ENCODE measurements at regions not wholly inside any gene's neighbourhood (a gene's known extent, or its start where the extent isn't known, plus 50 kb on each side); places are given as distances from the start of the nearest gene placed in this dataset.

DNA sequence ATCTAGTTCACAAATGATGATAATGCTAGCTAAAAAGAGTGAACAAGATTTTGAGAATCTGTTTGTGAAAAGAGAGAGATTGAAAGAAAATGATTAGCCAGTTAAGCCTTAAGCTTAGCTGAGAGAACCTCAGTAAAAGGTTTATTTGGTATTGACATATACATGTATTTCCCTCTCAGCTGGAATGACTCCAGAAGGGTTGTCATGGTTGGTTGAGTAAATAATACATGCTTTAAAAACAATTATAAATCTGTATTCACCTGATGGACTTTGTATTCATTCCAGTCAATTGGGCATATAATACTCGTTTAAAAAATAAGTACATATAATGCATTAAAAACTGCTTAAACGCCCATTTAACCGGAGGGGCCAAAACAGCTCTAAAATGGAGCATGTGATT is 181.4 kb downstream of the GRB14 start:
- DNase-seq (ENCODE audit: low spot score), result no peak

- no peak for DNase-seq (ENCODE audit: low spot score)
Observed at GRCh38 chr2:164439235-164439634, 182.0 kb downstream of the GRB14 start.

DNA sequence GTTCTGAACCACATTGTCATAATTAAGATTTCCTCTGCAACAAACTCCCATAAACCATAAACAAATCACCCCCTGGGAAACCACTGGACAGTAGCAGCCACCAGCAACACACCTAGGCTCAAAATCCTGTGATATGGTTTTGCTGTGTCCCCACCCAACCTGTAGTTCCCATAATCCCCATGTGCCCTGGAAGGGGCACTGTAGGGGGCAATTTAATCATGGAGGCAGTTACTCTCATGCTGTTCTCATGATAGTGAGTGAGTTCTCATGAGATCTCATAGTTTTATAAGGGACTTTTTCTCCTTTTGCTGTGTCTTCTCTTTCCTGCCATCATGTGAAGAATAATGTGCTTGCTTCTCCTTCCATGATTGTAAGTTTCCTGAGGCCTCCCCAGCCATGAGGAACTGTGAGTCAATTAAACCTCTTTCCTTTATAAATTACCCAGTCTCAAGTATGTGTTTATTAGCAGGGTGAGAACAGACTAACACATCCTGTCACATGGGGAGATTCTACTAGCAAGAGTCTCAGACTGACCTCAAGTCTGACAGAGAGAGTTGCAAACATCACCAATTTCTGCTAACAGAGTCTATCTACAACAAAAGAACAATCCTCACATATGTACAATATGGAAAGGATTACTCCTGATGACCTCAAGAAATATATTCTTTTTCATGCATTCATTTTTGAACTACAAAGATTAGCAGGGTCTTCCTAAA is 182.6 kb downstream of the GRB14 start:
- DNase-seq (ENCODE audit: low spot score), result no peak

DNA sequence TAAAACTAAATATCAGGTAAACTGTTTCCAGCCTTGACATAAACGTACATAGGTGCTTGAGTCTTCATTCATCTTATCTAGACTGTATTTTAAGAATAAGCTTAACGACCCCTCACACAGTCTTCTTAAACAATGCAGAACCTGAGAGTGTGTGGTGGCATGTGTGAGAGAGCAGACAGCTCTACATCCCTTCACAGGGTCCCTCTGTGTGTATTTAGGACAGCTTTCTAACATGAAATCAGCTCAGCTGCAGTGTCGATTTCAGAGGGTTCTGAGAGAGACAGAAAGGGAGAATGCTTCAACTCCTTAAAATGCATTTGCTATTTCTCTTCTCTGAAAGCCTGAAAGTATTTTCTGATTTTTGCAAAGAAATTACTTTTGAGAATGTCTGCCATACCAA is 185.2 kb downstream of the GRB14 start:
- no peak for DNase-seq (ENCODE audit: low spot score)

DNA sequence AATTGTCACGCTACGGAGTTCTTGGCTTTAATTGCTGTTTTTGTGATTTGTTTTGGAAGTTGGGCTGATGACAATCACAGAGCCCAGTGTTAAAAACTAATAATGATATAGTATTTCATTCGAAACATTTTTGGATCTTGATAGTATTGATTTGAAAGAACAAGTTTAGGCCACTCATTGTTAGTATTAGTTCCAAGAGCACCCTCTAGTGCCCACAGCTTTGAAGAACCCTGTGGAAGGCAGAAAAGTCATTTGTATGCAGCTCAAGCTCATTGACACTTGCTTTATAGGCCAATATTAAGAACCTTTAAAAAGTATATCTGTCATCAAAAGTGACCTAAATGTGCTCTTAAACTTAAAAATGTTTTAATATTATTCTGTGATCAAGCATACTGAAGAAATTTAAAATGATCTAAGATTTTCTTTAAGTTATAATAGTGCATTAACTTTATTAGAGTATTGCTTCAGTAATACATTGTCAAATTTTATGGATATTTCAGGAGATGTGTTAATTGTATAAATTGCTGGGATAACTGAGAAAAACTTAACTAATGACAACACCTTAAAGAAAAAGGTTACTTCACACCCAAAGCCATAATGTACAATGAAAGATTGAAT is 191.0 kb downstream of the GRB14 start:
- peak; percentile 54 for DNase-seq (ENCODE audit: low spot score)

GRCh38 chr2:164429354-164429753 is 191.9 kb downstream of the GRB14 start:
- DNase-seq (ENCODE audit: low spot score), result no peak

DNA sequence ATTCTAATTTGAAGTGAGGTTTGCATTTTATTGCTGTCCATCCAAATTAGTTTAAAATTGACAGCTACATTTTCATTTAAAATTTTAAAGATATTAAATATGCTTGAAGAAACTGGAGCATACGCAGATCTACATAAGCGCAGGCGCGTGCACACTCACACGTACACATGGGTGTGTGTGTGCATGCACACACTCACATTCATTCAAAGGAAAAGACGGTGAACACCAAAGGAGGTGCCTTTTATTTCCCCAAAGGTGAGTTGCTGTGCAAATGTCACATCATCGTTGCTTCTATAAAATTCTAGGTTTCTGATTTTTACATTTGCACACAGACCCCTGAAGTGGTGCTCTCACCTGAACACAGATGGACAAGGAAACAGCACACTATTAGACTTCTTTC is 194.2 kb downstream of the GRB14 start:
- DNase-seq (ENCODE audit: low spot score), result no peak

GRCh38 chr2:164420787-164421186 is 200.5 kb downstream of the GRB14 start:
- no peak for DNase-seq (ENCODE audit: low spot score)

- DNase-seq (ENCODE audit: low spot score), result no peak
Observed at GRCh38 chr2:164412831-164413230, 208.5 kb downstream of the GRB14 start.

DNA sequence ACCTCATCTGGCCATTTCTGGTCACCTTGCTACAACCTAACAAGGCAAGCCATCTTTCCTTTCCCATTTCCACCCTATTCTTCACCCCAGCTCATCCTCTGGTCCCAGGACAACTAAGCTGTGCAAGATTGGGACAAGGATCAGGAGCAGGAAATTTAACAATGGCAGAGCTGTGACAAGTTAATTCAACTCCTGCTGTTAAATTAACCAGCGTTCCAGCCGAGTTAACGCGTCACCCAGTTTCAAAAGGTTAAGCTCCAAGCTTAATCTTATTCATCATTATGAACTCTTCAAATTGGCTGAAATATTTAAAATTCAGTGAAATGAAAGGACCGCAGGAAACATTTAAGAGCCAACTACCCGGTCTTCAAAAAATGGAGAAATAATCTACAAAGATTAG is 231.9 kb downstream of the GRB14 start:
- no peak for DNase-seq (ENCODE audit: low spot score)

- peak; percentile 45 for DNase-seq (ENCODE audit: low spot score)
Observed at GRCh38 chr2:164388511-164388910, 232.8 kb downstream of the GRB14 start.

DNA sequence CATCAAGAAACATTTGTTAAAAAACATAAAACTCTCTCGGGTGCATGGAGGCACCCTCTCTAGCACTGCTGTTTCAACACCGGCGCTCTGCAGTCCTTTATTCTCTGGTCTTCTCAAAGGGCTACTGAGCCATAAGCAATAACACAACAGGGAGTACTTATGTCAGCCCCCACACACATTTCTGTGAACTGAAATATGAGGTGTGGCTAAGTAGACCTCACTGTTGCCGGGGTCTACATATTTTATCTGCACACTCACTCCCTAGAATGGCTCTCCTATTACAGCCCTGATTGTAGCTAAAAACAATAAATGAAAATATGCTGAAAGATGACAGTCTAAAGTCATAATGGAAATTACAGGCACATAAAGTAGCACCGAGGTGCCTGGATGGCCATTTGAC is 235.1 kb downstream of the GRB14 start:
- no peak for DNase-seq (ENCODE audit: low spot score)

- DNase-seq (ENCODE audit: low spot score), result no peak
Observed at GRCh38 chr2:164384434-164384833, 236.8 kb downstream of the GRB14 start.

- DNase-seq (ENCODE audit: low spot score), result no peak
Observed at GRCh38 chr2:164371916-164372315, 249.4 kb downstream of the GRB14 start.

GRCh38 chr2:164369366-164369765 is 251.9 kb downstream of the GRB14 start:
- no peak for DNase-seq (ENCODE audit: low spot score)

DNA sequence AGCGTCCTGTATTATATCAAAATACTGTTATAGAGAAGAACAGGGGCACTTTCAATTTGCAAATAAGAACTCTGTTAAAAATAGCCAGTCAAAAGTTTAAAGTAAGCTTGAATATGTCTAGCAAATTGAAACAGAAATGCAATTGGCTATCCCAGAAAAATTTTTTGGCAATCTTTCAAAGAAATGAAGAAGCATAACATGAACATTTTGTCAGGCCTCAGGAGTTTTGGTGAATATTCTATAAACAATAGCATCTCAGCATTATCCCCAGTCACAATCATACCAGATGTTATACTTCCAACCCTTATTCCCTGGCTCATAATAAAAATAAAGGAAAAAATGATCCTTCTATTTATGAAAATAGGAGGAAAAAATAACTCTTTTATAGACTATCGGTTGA is 252.4 kb downstream of the GRB14 start:
- DNase-seq (ENCODE audit: low spot score), result no peak

GRCh38 chr2:164363646-164364045 is 257.6 kb downstream of the GRB14 start:
- no peak for DNase-seq (ENCODE audit: low spot score)

DNA sequence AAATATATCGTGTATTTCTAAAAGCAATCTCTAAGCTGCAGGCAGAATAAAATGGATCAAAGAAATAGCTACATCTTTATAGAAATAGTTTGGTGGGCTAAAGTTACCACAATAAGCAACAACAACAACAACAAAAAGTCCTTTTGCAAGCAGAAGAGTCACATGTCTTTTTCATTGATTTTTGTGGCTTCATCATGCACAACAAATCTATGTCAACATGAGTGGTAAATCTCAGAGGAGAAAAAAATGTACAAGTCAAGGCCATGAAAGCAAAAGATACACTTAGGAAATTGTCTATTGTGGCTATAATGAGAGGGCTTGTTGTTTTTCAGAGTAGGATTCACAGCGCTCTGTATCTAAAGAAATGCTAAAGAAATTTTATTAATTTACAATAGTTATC is 269.7 kb downstream of the GRB14 start:
- no peak for DNase-seq (ENCODE audit: low spot score)

- DNase-seq (ENCODE audit: low spot score), result no peak
Observed at GRCh38 chr2:164335947-164336346, 285.3 kb downstream of the GRB14 start.

DNA sequence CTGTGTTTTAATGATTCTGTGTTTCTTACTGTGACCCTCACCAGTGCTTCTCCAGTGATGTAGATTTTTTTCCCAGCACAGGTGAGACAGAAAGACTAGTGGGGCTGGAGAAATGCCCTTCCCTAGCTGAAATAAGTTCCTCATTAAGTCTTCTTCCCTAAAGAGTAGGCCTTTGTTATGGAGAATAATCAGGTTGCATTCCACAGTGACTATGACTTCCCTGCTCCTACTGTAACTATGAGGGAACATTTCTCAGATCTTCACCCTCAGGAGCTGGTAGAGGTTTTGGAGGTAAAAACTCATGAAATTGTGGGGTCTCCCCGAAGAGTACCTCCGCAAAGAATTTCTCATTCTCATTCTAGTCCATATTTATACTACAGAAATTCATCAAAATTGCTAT is 286.2 kb downstream of the GRB14 start:
- no peak for DNase-seq (ENCODE audit: low spot score)

DNA sequence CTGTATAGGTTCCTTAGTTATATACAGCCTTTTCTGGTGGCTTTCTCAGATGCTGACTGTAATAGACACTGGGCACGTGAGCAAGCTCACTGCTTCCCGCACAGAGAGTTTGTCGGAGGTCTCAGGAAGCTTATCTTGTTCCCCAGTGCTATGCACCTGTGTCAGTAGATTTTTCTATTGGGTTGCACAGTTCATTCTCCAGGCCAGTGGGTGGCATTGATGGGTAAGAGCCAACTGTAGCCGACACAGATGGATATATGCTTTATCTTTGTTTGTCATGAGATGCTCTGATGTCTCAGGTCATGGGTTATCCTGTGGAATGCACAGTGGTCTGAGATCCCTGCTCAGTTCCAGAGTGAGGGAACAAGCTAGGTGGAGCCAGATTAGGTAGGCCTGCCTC is 293.0 kb downstream of the GRB14 start:
- no peak for DNase-seq (ENCODE audit: low spot score)

DNA sequence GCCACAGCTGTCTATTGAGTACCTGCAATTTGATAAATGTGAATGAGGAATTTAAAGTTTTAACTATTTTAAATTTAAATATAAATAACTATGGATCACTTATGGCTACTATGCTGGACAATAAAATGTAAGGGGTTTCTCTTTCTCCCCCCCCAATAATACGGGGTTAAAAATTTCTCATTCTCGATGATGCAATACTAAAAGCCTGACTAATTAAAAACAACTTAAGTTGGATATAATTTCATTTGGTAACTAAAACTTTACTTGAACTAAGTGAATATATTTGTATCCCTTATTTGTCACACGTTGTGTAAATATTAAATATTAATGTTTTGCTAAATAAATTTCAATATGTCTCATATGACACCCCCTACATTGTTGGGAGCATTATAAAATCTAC is 297.3 kb downstream of the GRB14 start:
- no peak for DNase-seq (ENCODE audit: low spot score)

- no peak for DNase-seq (ENCODE audit: low spot score)
Observed at GRCh38 chr2:164314148-164314547, 307.1 kb downstream of the GRB14 start.

DNA sequence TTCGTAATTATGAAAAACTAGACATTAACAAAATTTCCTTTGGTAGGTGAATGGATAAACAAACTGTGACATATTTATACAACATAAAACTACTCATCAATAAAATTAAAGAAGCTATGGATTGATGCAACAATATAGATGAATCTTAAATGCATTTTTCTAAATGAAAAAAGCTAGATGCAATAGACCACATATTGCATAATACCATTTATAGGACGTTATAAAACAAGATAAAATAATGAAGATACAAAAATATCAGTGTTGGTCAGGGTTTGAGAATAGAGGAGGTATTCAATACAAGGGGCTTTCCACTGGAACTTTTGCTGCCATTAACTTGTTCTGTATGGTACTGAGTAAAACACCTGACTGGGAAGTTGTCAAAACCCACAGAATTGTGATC is 314.4 kb downstream of the GRB14 start:
- DNase-seq (ENCODE audit: low spot score), result no peak

All from putamen (tissue), 1 donor.